Upper lobe of left lung (tissue), 4 donors: ENCODE measurements at regions not wholly inside any gene's neighbourhood (a gene's known extent, or its start where the extent isn't known, plus 50 kb on each side); places are given as distances from the start of the nearest gene placed in this dataset.

ENCODE experiments used
- POLR2A ChIP-seq, 4 donors: fragments of 450-650 bp; IDR thresholded peaks; one replicate each; pipeline ENCODE4 v1.5.1; 2016 to 2017; ENCODE audit warnings: antibody characterized with exemption in 4 of 4, mild to moderate bottlenecking in 2 of 4
- TF ChIP-seq, protein P1 (sequence below), 6 experiments: fragments of 450-650 bp in 4 of 6; fragments of 200-600 bp in 2 of 6; sonication (generic) in 2 of 6; IDR thresholded peaks; one replicate each; pipeline ENCODE4 v1.5.1; 2016 to 2019; ENCODE audit warnings: antibody characterized with exemption in 6 of 6

DNA sequence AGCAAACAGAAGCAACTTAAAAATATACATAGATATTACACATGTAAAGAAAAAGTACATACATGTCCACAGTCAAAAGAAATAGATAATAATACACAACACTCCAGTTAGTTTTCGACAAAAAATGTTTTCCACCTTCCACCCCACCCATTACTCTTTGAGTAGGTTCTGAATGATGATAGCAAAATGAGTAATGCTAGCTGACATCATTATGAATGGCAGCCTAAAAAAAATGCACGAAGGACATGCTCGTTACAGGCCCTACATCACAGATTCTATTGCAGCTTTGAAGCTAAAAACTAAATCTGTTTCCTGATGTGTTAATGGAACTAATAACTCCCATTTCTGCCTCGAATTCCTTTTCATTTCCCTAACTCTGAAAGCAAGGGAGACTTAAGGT lies 578.7 kb upstream of the NETO1 start:
- no peak for TF ChIP-seq POLR2A (IDR thresholded peaks at IDR 0.05)
- TF ChIP-seq, protein P1, sequence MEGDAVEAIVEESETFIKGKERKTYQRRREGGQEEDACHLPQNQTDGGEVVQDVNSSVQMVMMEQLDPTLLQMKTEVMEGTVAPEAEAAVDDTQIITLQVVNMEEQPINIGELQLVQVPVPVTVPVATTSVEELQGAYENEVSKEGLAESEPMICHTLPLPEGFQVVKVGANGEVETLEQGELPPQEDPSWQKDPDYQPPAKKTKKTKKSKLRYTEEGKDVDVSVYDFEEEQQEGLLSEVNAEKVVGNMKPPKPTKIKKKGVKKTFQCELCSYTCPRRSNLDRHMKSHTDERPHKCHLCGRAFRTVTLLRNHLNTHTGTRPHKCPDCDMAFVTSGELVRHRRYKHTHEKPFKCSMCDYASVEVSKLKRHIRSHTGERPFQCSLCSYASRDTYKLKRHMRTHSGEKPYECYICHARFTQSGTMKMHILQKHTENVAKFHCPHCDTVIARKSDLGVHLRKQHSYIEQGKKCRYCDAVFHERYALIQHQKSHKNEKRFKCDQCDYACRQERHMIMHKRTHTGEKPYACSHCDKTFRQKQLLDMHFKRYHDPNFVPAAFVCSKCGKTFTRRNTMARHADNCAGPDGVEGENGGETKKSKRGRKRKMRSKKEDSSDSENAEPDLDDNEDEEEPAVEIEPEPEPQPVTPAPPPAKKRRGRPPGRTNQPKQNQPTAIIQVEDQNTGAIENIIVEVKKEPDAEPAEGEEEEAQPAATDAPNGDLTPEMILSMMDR (IDR thresholded peaks at IDR 0.05) = no peak
